ENCODE measurements at regions not wholly inside any gene's neighbourhood (a gene's known extent, or its start where the extent isn't known, plus 50 kb on each side); places are given as distances from the start of the nearest gene placed in this dataset.

GRCh38 chr5:158070859-158071258 is 211.9 kb upstream of the CLINT1 start:
- Histone ChIP-seq H3K9me3 (no peaks in the 10 kb centered on the region), H3K4me1 (no peaks in the 10 kb centered on the region), H3K36me3 (no peaks in the 10 kb centered on the region), H3K27me3 (no peaks in the 10 kb centered on the region), H3K27ac (no peak overlapping the region), H3K4me3 (replicated peaks in 1 of 3) (no peak overlapping the region)
- TF ChIP-seq POLR2A (IDR thresholded peaks at IDR 0.05) = no peak
- no peak for TF ChIP-seq CTCF (IDR thresholded peaks at IDR 0.05)
- DNase-seq = peak in 1 of 2 donors; percentile 4
- 64 to 65% methylated on average over 1 of the region's 1 CpG for WGBS, 2 donors
- intact Hi-C loops (cut with DNase I) = loop anchor here (10.0 kb wide), 1 partner anchor 1064 kb away; no protein-coding TSS in a partner anchor

- H3K27ac ChIP-seq = no peak overlapping the region
- no peaks in the 10 kb centered on the region for H3K27me3 ChIP-seq
- no peaks in the 10 kb centered on the region for H3K4me1 ChIP-seq
- no peak for TF ChIP-seq CTCF (IDR thresholded peaks at IDR 0.05)
- TF ChIP-seq POLR2A (IDR thresholded peaks at IDR 0.05) = no peak
- no peaks in the 10 kb centered on the region for H3K36me3 ChIP-seq
- 57 to 79% methylated on average over 2 of the region's 2 CpGs for WGBS, 2 donors
- peak in 1 of 2 donors; percentile 3 for DNase-seq
- H3K9me3 ChIP-seq = no peaks in the 10 kb centered on the region
- H3K4me3 ChIP-seq (replicated peaks in 1 of 3) = no peak overlapping the region
- intact Hi-C loops (cut with DNase I) = loop anchor here (10.0 kb wide), 1 partner anchor 1065 kb away; no protein-coding TSS in a partner anchor
Observed at GRCh38 chr5:158069838-158070237, 210.9 kb upstream of the CLINT1 start.

- Histone ChIP-seq H3K4me3 (replicated peaks in 1 of 3) (no peak overlapping the region), H3K9me3 (no peaks in the 10 kb centered on the region), H3K27ac (no peak overlapping the region), H3K27me3 (no peaks in the 10 kb centered on the region), H3K36me3 (no peaks in the 10 kb centered on the region), H3K4me1 (no peaks in the 10 kb centered on the region)
- 81 to 82% methylated on average over 4 of the region's 4 CpGs for WGBS, 2 donors
- TF ChIP-seq POLR2A (IDR thresholded peaks at IDR 0.05) (no peak), CTCF (IDR thresholded peaks at IDR 0.05) (no peak)
- no peak for DNase-seq
- intact Hi-C loops (cut with DNase I) = no loop called here
Observed at GRCh38 chr5:158068964-158069363, 210.0 kb upstream of the CLINT1 start.

- no peak for TF ChIP-seq POLR2A (IDR thresholded peaks at IDR 0.05)
- no peak for TF ChIP-seq CTCF (IDR thresholded peaks at IDR 0.05)
- H3K4me3 ChIP-seq (replicated peaks in 1 of 3) = no peak overlapping the region
- WGBS, 2 donors = 0 to 29% methylated on average over 1 of the region's 1 CpG
Observed at GRCh38 chr5:158066076-158066475, 207.1 kb upstream of the CLINT1 start.

GRCh38 chr5:158064334-158065123 is 205.6 kb upstream of the CLINT1 start:
- Histone ChIP-seq H3K27me3 (no peaks in the 10 kb centered on the region), H3K4me3 (replicated peaks in 1 of 3) (no peak overlapping the region), H3K9me3 (no peaks in the 10 kb centered on the region), H3K4me1 (no peaks in the 10 kb centered on the region), H3K36me3 (no peaks in the 10 kb centered on the region), H3K27ac (no peak overlapping the region)
- intact Hi-C loops (cut with DNase I) = no loop called here
- TF ChIP-seq POLR2A (IDR thresholded peaks at IDR 0.05) (no peak), CTCF (IDR thresholded peaks at IDR 0.05) (no peak)
- no peak for DNase-seq
- 62 to 63% methylated on average over 5 of the region's 5 CpGs for whole genome bisulfite sequencing, 2 donors

More at GRCh38 chr5:158066076-158066475, 207.1 kb upstream of the CLINT1 start:
- H3K27me3 ChIP-seq = no peaks in the 10 kb centered on the region
- no peak for DNase-seq
- intact Hi-C loops (cut with DNase I) = no loop called here
- no peaks in the 10 kb centered on the region for H3K9me3 ChIP-seq
- no peaks in the 10 kb centered on the region for H3K4me1 ChIP-seq
- H3K27ac ChIP-seq = no peak overlapping the region
- H3K36me3 ChIP-seq = no peaks in the 10 kb centered on the region

Measured in thyroid gland (tissue), 4 donors.